Prostate gland (tissue), 2 donors: ENCODE measurements at regions not wholly inside any gene's neighbourhood (a gene's known extent, or its start where the extent isn't known, plus 50 kb on each side); places are given as distances from the start of the nearest gene placed in this dataset.

ENCODE experiments used
- POLR2AphosphoS5 ChIP-seq: sonication (generic); formaldehyde crosslinking; IDR thresholded peaks from one replicate; pipeline ENCODE4 v1.6.1; 2017; ENCODE audit warnings: antibody characterized with exemption
- TF ChIP-seq, protein P1 (sequence below), 4 experiments: fragments of 200-600 bp in 2 of 4; fragments of 450-650 bp in 2 of 4; sonication (generic) in 2 of 4; IDR thresholded peaks; 1 replicate in 3 of 4; 2 replicates in 1 of 4; pipeline ENCODE4 v1.5.1; 2016 to 2019; ENCODE audit warnings: antibody characterized with exemption in 4 of 4, mild to moderate bottlenecking in 2 of 4, moderate library complexity in 2 of 4

DNA sequence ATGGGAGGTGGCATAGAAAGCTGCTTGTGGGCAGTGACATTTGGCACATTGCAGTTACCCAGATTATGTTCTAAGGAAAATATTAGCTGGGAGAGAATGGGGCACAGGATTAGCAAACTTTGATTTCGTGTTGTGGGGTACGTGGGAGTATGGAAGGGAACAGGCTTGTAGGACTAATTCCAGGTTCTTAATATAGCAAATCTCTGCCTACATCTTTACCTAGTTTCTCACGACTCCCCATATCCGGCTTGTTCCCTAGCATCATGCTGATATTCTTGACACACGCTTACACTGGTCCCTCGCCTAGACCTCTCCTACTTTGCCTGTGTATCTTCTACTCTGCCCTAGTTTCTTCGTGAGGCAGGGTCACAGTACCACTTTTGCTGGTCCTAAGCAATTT lies 293.9 kb upstream of the PLXNA2 start:
- TF ChIP-seq, protein P1, sequence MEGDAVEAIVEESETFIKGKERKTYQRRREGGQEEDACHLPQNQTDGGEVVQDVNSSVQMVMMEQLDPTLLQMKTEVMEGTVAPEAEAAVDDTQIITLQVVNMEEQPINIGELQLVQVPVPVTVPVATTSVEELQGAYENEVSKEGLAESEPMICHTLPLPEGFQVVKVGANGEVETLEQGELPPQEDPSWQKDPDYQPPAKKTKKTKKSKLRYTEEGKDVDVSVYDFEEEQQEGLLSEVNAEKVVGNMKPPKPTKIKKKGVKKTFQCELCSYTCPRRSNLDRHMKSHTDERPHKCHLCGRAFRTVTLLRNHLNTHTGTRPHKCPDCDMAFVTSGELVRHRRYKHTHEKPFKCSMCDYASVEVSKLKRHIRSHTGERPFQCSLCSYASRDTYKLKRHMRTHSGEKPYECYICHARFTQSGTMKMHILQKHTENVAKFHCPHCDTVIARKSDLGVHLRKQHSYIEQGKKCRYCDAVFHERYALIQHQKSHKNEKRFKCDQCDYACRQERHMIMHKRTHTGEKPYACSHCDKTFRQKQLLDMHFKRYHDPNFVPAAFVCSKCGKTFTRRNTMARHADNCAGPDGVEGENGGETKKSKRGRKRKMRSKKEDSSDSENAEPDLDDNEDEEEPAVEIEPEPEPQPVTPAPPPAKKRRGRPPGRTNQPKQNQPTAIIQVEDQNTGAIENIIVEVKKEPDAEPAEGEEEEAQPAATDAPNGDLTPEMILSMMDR (IDR thresholded peaks at IDR 0.05), result no peak
- no peak for TF ChIP-seq POLR2AphosphoS5
